DMS 273 (cell line): ENCODE measurements at regions not wholly inside any gene's neighbourhood (a gene's known extent, or its start where the extent isn't known, plus 50 kb on each side); places are given as distances from the start of the nearest gene placed in this dataset.
A peak's percentile ranks its signal among the peaks of the same experiment; 100 is the strongest.

Experiments used
- DNase-seq: peaks from one replicate; lab custom pipeline; 2025; ENCODE audit not compliant: unreplicated experiment; lab: John Stamatoyannopoulos, UW

DNA sequence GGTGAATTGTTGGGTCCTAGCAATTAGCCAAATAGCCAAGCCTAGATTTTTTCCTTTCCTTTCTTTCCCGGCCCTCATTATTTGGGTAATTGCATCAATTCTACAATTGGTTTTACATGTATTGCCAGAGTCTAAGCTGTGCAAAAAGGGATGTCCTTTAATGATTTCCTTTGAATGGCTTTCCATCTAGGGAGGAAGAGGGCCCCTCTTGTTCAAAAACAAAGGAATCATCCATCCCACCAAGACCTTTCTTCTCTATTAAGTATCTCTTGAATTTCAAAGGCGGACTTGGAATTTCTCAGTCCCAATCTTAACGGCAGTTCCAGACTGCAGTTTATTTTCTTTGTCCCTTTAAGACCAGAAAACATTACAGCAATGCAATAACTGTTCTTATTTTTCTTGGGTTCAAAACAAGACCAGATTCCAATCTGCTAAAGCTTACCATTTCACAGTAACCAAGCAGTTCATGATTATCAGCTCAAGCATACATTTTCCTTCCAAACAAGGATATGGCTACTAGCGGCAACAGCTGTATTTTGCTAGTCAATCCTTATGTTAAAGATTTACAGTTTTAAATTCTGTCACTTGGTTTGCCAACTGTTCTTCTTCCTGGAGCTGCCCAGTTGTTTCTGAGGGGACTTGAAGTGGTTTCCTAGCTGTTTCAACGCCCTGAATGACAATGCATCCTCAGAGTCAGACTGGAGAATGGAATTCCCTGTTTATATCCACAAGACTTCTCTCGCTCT, 91.4 kb upstream of the LRIG1 start:
- no peak for DNase-seq

DNA sequence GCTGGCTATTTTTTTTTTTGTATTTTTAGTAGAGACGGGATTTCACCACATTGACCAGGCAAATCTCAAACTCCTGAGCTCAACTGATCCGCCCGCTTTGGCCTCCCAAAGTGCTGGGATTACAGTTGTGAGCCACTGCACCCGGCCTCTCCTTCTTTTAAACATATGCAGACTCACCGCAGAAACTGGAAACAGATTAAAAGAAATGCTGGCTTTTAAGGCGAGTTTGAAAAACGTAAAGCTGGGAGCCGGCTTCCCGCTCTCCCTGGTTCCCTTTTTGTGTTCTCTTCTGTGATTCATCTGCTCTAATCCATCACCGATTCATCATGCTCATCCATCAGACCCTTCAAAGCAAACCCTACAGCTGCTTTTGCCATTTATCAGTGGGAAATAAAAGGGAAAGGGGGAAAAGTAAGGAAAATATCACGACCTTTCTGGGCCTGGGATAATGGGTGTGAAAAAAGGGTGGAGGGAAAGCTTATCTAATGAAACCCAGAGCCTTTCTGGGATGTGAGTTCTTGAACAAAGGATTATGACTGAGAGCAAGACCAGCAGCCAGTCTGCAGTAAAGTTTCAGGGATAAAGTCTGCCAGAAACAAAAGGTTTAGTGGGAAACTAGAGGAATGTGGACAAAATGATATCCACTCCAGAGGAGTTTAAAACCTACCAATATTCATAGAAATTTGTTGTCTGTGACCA, 92.3 kb upstream of the LRIG1 start:
- DNase-seq = no peak

GRCh38 chr3:66593978-66594377, 93.2 kb upstream of the LRIG1 start:
- DNase-seq = no peak

DNA sequence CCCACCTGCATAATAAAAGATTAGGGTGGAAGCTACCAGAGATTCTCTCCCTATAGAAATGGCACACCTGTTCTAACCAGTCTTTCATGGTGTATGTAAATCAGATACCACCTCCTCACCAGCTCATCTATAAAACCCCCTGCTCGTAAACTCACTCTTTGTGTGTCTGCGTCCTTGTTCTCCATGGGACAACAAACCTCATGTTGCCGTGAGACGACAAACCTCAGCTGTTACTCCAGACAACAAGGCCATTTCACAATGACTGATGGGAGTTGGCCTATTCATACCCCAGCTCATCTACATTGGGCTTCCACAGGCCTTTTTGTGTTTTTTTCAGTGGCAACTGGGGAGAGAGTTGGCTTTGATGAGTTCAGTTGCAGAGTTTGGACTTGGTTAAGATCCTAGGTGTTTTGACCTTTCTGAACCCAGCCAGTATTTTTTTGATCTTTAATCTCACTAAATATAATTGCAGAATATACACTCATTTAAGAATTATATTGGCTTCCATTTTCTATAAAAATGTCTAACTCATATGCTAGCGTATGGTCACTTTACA, 96.6 kb upstream of the LRIG1 start:
- DNase-seq = peak; percentile 2

- peak; percentile 42 for DNase-seq
Observed at GRCh38 chr3:66598168-66598567, 97.3 kb upstream of the LRIG1 start.

GRCh38 chr3:66602237-66602636, 101.4 kb upstream of the LRIG1 start:
- no peak for DNase-seq

- DNase-seq = no peak
Observed at GRCh38 chr3:66602691-66603090, 101.9 kb upstream of the LRIG1 start.

- DNase-seq = no peak
Observed at GRCh38 chr3:66603151-66603611, 102.4 kb upstream of the LRIG1 start.

DNA sequence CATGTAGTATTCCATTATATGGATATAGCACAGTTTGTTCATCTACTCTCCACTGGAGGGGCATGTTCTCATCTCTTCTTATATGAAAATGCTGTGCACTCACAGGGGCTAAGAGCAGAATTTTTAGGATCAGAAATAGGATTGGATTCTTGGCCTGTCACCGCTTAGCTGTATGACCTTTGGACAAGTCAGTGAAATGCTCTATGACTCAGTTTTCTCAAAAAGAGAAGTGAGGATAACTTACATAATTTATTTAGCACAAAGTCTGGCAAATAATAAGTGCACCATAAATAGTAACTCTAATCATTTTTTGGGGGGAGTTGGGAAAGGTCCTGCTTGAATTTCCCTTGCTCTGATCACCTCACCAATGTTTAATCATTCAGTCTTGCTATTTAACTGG, 103.7 kb upstream of the LRIG1 start:
- DNase-seq = no peak

DNA sequence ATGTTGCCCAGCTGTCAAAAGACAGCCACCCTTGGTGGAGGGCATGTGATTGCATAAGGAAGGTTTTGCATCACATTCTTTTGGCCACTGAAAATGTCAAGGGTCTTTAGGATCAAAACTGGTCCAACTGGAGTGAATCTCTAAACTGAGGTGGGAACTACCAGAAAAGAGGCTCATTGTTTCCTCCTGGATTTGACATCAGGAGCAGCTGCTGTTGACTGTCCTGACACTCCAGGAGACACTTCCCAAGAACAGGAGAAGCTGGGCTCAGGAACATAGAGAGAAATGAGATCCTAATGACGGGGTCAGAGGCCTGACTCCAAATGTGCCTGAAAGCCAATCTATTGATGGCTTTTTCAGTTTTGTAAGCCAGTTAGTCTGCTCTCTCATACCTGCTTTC, 105.3 kb upstream of the LRIG1 start:
- DNase-seq = no peak

GRCh38 chr3:66606868-66607267, 106.0 kb upstream of the LRIG1 start:
- no peak for DNase-seq

- peak; percentile 86 for DNase-seq
Observed at GRCh38 chr3:66609660-66610561, 109.1 kb upstream of the LRIG1 start.

GRCh38 chr3:66610562-66610909, 109.7 kb upstream of the LRIG1 start:
- no peak for DNase-seq

- DNase-seq = no peak
Observed at GRCh38 chr3:66615643-66616301, 115.0 kb upstream of the LRIG1 start.

GRCh38 chr3:66617351-66617750, 116.5 kb upstream of the LRIG1 start:
- no peak for DNase-seq

GRCh38 chr3:66618066-66618465, 117.2 kb upstream of the LRIG1 start:
- no peak for DNase-seq

DNA sequence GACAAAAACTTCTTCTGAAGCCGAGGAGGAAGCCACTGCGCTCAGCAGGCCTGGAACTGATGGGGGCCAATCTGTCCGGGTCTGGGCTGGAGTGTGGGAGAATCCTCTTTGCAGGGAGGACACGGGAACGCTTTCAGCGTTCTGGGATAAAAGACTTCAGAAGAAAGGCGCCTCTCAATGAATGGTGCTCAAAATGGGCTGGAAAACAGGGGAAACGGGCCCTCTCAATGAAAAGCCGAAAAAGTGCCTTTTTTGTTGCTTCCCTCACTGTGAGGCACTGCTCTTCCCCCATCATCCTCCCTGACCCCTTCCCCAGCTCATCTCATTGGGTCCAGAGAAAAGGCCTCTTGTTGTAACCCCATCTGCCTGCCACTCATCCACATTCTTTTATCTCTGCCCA, 119.5 kb upstream of the LRIG1 start:
- DNase-seq = no peak

- DNase-seq = no peak
Observed at GRCh38 chr3:66622756-66623457, 122.1 kb upstream of the LRIG1 start.

- DNase-seq = peak; percentile 82
Observed at GRCh38 chr3:66625505-66626216, 124.8 kb upstream of the LRIG1 start.
